ENCODE measurements at regions not wholly inside any gene's neighbourhood (a gene's known extent, or its start where the extent isn't known, plus 50 kb on each side); places are given as distances from the start of the nearest gene placed in this dataset.

DNA sequence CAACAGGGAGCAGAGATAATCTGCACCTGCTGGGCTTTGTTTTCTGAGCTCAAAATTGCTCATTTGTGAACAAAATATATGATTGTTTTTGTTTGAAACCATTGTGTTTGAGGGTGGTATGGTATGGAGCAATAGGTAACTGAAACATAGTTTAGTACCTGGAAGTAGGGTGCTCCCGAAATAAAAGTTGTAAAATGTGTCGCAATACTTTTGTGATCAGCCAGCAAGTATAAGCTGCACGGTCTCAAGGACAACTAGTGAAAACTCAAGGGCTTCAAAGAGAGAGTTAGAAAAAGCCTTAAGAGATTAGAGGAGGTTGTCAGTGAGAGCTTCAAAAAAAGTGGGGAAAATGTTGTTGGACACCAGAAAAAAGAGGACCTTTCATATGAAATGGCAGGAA is 579.8 kb upstream of the POU3F2 start:
- no peaks in the 10 kb centered on the region for H3F3A ChIP-seq (ENCODE audit: insufficient read depth, low read length)
- TF ChIP-seq EZH2 (optimal IDR thresholded peaks at IDR 0.05; ENCODE audit: low read depth, low read length) (no peak), EZH2phosphoT487 (IDR thresholded peaks at IDR 0.05; ENCODE audit: low read length) (no peak), CTCF (IDR thresholded peaks at IDR 0.05; ENCODE audit: low read length) (no peak)
- H3K27ac ChIP-seq (ENCODE audit: low read length), result no peak overlapping the region
- H3K79me2 ChIP-seq (ENCODE audit: low read length), result no peaks in the 10 kb centered on the region
- no peak overlapping the region for H3K9ac ChIP-seq (ENCODE audit: low read length)
- no peak overlapping the region for H3K4me3 ChIP-seq (ENCODE audit: low read length)
- no peaks in the 10 kb centered on the region for H3K9me2 ChIP-seq (replicated peaks; ENCODE audit: insufficient read depth, low read length)
- no peaks in the 10 kb centered on the region for H3K27me3 ChIP-seq (replicated peaks; ENCODE audit: insufficient read depth, low read length)
- no peaks in the 10 kb centered on the region for H3K36me3 ChIP-seq (replicated peaks; ENCODE audit: insufficient read depth, low read length)
- DNase-seq, result no peak
- no peaks in the 10 kb centered on the region for H3K9me3 ChIP-seq (replicated peaks; ENCODE audit: insufficient read depth, low read length)
- H3K4me1 ChIP-seq (ENCODE audit: low read length), result no peaks in the 10 kb centered on the region
- no peak overlapping the region for H3K4me2 ChIP-seq (ENCODE audit: low read depth, low read length)
- no peak overlapping the region for H2AFZ ChIP-seq (ENCODE audit: low read length)
- H4K20me1 ChIP-seq (ENCODE audit: insufficient read depth, low read length), result no peaks in the 10 kb centered on the region

GRCh38 chr6:98260382-98260781 is 574.0 kb upstream of the POU3F2 start:
- Histone ChIP-seq H3F3A (ENCODE audit: insufficient read depth, low read length) (no peaks in the 10 kb centered on the region), H3K4me1 (ENCODE audit: low read length) (no peaks in the 10 kb centered on the region), H3K27me3 (replicated peaks; ENCODE audit: insufficient read depth, low read length) (no peaks in the 10 kb centered on the region), H3K9ac (ENCODE audit: low read length) (no peak overlapping the region), H3K27ac (ENCODE audit: low read length) (no peak overlapping the region), H3K9me3 (replicated peaks; ENCODE audit: insufficient read depth, low read length) (no peaks in the 10 kb centered on the region), H3K4me3 (ENCODE audit: low read length) (no peak overlapping the region), H3K36me3 (replicated peaks; ENCODE audit: insufficient read depth, low read length) (no peaks in the 10 kb centered on the region), H3K9me2 (replicated peaks; ENCODE audit: insufficient read depth, low read length) (no peaks in the 10 kb centered on the region), H3K79me2 (ENCODE audit: low read length) (no peaks in the 10 kb centered on the region), H2AFZ (ENCODE audit: low read length) (no peak overlapping the region), H3K4me2 (ENCODE audit: low read depth, low read length) (no peak overlapping the region), H4K20me1 (ENCODE audit: insufficient read depth, low read length) (no peaks in the 10 kb centered on the region)
- TF ChIP-seq EZH2phosphoT487 (IDR thresholded peaks at IDR 0.05; ENCODE audit: low read length), result no peak
- no peak for TF ChIP-seq EZH2 (optimal IDR thresholded peaks at IDR 0.05; ENCODE audit: low read depth, low read length)
- TF ChIP-seq CTCF (IDR thresholded peaks at IDR 0.05; ENCODE audit: low read length), result no peak
- DNase-seq, result no peak

DNA sequence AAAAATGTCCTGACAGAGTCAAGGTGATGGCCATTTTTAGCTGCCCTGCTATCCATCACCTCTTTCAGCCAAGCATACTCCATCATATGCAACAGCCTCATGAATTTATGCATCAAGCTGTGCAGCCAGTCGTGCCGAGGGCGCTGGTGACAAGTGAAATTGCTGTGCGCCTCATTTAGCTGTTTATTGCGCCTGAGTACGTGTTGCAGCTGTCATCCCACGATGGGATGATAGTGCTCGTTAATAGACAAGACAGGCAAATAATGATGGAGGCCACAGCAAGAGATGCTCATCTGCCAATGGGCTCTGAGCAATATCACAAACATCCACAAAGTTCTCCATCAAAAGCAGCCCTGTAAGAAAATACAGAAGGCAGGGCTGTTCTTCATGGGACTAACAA is 562.3 kb upstream of the POU3F2 start:
- H3K36me3 ChIP-seq (replicated peaks; ENCODE audit: insufficient read depth, low read length), result no peaks in the 10 kb centered on the region
- DNase-seq, result no peak
- no peak overlapping the region for H3K9ac ChIP-seq (ENCODE audit: low read length)
- H4K20me1 ChIP-seq (ENCODE audit: insufficient read depth, low read length), result no peaks in the 10 kb centered on the region
- no peaks in the 10 kb centered on the region for H3K4me1 ChIP-seq (ENCODE audit: low read length)
- H3F3A ChIP-seq (ENCODE audit: insufficient read depth, low read length), result no peaks in the 10 kb centered on the region
- no peaks in the 10 kb centered on the region for H3K9me2 ChIP-seq (replicated peaks; ENCODE audit: insufficient read depth, low read length)
- no peak overlapping the region for H3K4me2 ChIP-seq (ENCODE audit: low read depth, low read length)
- no peaks in the 10 kb centered on the region for H3K27me3 ChIP-seq (replicated peaks; ENCODE audit: insufficient read depth, low read length)
- H3K27ac ChIP-seq (ENCODE audit: low read length), result no peak overlapping the region
- H3K79me2 ChIP-seq (ENCODE audit: low read length), result no peaks in the 10 kb centered on the region
- no peak overlapping the region for H3K4me3 ChIP-seq (ENCODE audit: low read length)
- no peak overlapping the region for H2AFZ ChIP-seq (ENCODE audit: low read length)
- TF ChIP-seq EZH2 (optimal IDR thresholded peaks at IDR 0.05; ENCODE audit: low read depth, low read length) (no peak), EZH2phosphoT487 (IDR thresholded peaks at IDR 0.05; ENCODE audit: low read length) (no peak), CTCF (IDR thresholded peaks at IDR 0.05; ENCODE audit: low read length) (no peak)
- no peaks in the 10 kb centered on the region for H3K9me3 ChIP-seq (replicated peaks; ENCODE audit: insufficient read depth, low read length)

All from MM.1S (cell line).